IPS DF 19.7 (cell line): ENCODE measurements at regions not wholly inside any gene's neighbourhood (a gene's known extent, or its start where the extent isn't known, plus 50 kb on each side); places are given as distances from the start of the nearest gene placed in this dataset.

ENCODE experiments used
- DNase-seq: peaks from one replicate; pipeline ENCODE4 v3.0.0-alpha.2; 2013; ENCODE audit warnings: low read depth, low spot score

DNA sequence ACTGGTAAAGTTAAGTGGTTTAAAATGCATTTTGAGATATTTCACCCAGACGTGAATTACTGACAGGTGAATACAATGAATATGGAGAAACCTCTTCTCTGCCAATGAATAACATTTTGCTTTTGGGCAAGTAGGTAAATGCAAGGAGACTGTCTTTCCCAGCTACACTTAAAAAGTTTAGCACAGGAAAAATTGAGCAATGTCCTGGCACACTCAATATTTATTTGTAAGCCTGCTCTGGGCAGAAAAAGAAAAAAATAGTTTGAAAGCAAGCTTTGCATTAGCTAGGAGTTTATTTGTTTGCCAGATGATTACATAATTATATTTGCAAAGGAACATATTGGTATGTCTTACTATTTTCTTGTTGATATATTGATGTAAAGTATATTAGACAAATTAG is 624.2 kb downstream of the ACTR3B start:
- DNase-seq: no peak

DNA sequence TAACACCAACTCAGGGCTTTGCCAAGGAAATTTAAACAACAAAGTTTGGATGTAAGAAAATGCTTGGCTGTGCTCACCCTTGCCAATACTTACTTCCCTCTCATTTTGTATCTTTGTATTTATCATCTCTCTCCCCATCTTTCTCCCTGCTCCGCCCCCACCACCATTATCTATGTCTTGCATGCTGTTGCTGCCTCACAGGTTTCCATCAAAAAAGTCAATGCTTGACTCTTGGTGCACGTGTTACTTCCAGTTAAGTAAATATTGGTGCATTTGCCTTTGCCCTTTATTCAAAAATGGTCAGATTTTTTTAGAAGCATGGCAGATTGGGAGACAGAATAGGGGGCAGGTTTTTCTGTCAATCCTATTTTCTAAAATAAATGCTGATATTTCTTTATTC is 626.0 kb downstream of the ACTR3B start:
- no peak for DNase-seq

DNA sequence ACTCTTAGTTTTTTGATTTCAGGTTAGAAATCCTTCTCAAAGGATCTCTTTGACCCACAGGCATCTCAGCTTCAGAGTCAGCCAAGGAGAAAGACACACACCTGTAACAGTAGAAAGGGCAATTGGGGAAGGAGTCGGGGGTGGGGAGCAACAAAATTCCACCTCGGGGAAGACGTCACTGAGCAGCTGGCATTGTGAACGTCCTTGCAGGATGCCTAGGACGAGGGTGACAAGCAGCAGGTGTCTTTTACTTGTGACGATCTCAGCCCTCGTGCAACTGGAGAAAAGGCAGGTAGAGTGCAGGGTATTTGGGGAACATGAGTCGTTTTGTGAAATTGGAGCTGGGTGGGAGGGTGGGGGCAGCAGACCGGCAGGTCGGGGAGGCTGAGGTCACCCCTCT is 627.0 kb downstream of the ACTR3B start:
- DNase-seq: no peak

DNA sequence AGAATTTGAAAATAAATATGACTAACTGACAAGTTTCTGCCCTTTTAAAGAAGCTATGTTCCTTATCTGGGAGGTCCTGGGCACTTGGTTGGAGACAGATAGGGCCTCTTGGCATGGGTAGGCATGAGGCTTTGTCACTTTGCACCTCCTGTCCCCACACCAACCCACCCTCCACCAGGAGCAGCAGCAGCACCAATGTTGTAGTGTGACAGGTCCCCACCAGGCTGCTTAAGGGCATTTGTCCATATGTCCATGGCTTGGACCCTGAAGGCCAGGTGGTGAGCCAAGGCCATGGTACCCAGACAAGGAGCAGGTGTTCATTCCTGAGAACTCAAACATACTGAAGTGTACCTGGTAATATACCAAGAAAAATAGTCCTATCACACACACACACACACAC is 629.1 kb downstream of the ACTR3B start:
- DNase-seq: no peak

DNA sequence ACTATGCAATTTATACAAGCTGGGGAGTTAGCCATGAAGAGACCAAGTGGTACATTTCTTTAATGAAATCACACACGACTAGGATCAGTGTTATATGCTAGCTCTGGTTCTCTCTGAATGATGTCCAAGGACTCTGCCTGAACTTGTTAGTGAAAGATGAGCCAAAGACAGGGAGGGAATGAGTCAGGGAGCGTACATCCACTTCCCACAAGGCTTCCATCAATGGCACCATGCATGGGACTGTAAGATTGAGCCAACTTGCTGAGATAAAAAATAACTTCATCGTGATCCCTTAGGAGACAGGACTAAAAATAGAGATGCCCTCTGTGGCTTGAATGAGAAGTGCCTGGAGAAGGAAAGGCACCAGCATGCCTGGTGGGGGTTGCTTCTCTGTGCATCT is 629.7 kb downstream of the ACTR3B start:
- DNase-seq: no peak

DNA sequence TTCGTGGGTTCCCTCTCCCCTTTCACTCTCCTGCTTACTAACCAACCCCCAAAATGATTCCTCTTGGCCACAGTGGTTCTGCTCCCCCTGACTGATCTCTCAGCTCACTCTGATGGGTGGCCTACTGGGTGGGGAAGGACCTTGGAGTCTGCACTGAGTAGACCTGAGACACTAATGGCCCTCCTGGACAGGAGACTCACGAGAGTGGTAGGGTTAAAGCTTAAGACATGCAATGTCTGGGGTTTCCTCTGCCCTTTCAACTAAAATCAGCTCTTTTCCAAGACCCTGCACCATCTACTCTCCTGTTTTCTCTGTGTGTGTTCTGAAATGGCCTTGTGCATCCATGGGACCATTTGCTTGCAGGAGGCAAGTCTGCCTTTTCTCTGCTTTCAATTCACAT is 631.4 kb downstream of the ACTR3B start:
- DNase-seq: no peak

DNA sequence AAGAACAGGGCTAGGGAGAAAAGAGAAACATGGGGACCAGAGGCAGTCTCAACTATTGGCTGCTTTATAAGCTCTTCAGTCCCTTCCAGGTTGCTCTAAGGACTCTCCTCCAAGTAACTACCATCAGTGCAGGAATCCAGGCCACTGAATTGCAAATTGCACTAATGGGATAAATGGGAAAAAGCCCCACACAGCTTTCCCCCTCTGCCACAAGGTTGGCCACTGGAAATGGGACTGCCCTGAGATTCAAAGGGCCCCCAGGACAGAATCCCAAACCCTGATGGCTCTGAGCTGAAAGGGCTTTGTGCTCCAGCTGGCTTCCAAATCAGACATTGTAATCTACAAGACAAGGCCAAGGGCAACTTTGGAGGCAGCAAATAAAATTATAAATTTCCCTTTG is 633.2 kb downstream of the ACTR3B start:
- no peak for DNase-seq

DNA sequence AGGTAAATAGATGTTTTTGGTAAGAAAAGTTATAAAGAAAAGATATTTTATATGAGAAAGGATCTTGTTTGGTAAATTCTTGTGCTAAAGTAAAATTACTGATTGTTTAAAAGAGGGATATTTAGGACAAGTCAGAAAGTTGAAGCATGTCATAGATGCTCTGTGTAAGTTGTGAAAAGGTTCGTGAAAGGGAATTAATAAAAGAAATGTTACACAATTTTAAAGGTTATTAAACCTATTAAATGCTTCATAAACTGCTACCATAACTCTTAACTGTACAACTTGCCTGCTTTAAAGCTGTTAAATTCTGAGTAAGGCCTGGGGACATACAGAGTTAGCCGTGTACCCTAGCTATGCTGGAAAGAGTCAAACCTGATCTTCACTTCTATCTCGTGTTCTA is 634.1 kb downstream of the ACTR3B start:
- DNase-seq: no peak

DNA sequence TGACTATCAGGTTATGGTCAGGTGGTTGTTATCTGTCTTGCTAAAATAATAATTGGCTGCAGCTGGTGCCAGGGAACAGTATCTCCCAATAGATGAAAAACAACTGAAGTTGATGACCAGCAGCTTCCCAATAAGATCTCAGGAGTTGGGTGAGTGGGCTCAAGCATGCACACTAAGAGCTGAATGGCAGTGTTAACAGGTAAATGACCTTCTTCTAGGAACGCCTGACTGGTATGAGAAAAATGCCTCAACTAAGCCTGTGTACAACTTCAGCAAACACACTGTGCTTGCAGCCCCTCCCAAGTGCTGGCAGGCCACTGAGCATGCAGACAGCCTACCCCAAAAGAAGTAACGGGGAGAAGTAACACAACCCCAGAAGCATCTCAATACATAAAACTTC is 636.9 kb downstream of the ACTR3B start:
- no peak for DNase-seq

DNA sequence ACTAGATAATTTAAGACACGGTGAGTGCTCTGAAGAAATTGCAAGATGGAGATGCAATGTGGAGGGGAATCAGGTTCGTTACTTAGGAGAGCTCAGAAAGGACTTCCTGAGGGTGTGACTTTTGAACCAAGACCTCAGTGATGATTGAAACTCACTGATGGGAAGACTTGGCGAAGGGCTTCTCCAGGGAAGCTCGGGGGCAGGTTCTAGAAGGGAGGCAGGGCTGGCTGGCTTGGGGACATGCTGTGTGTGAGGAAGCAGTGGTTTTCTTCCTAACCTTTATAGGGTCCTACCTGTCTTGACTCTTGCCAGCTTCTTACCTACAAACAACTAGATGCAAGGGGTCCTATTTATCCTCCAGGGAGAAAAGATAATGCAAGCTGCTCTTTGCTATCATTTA is 637.9 kb downstream of the ACTR3B start:
- no peak for DNase-seq

DNA sequence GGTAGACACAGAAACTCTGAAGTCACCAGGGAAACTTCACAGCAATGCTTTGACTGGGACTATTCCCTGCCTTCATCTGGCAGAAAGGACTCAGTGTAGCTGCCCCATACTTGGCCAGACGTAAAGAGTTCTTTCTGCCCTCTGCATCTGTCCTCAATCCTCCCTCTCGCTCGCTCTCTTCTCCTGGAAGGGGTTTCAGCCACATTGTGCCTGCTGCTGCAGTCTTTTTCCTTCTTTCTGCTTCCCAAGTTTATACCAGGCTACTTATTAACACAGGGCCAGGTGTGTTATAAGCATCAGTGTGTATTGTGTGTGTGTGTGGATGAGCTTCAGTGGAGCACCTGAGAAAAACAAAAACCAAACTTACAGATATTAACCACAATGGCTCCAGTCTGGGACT is 638.4 kb downstream of the ACTR3B start:
- DNase-seq: no peak

DNA sequence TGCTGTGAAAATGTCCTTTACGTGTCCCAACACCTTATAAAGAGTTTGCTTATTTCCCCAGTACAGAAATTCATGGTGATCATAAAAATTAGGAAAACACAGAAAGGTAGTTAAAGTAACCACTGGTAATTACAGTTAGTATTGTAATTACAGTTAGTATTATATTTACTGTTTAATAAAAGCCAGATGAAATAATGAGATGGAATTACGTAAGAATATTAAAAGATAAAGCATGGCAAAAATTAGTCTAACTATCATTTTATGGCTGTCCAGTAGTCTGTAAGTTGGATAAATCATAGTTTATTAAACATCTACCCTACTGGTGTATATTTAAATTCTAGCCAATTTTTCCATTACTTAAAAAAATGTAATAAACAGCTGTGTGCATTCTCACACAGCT is 638.8 kb downstream of the ACTR3B start:
- no peak for DNase-seq

DNA sequence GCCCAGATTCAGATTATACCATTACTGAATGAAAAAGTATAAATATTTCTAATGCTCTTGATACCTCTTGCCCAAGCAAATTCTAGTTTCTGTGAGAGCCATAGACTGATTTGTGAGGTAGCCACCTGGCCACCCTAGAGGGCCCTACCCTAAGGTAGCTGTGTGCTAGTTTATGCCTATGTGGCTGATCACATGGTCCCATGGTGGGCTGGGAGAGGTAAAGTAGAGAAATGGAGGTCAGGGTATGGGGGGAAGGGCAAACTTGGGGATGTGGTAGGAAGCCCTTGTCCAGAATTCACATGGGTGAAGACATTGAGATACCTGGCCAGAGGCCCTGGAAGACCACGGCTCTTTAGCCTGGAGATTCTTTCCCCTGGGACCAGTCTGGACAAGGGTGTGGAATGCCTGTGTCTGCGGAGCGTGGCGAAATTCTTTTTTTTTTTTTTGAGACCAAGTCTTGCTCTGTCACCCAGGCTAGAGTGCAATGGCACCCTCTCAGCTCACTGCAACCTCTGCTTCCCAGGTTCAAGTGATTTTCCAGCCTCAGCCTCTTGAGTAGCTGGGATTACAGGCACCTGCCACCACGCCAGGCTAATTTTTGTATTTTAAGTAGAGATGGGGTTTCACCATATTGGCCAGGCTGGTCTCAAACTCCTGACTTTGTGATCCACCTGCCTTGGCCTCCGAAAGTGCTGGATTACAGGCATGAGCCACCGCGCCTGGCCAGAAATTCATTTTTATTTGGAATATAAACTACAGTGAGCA is 639.4 kb downstream of the ACTR3B start:
- DNase-seq: no peak

DNA sequence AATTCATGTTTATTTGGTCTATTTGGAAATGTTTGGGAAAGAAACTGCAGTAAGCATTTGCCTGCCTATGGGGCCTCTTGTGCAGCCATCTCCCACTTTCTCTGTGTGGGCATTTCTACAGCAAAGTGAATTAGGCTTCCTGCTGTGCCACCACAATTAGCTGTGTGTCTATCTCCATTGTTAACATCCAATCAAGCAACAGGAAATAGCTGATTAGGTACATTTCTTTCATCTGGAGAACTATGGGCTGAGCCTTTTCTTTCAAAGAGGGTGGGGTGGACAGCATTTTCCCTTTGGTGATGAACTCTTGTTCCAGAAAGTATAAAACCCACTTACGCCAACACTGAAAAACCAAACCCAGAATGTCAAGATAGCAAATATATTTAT is 640.0 kb downstream of the ACTR3B start:
- no peak for DNase-seq

DNA sequence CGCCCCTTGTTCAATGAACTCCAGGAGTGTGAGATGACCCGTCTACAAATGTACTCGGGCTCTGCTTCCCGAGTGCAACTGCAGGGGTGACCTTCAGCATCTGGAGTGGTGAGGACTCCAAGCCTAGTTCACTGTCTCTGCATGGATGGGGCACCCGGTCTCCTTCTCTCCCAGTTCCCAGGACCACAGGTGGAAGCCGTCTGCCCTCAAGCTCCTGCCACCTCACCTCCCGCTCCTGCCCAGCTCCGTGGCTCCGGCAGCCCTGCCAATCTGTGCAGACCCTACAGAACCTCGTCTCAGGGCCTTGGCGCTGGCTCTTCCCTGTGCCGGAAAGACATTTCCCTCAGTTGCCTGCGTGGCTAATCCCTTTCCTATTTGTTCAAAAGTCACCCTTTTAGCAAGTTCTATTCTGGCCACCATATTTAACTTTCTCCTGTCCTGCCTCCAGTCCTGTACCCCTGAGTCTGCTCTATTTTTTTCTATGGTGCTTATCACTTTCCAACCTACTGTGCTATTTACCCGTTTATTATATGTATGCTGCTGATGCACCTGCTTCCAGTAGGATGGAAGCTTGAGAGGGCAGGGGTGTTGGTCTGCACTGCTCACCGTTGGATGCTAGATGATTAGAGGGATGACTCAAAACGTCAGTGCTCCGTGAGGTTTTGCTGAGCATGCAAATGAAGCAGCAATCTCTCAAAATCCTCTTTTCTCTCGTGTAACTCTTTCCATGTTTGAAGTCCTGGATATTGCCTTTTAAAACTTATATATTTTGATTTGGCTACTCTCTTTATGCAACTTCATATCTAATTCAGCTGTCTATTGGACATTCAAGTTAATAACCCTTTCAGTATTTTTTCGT is 641.4 kb downstream of the ACTR3B start:
- no peak for DNase-seq

DNA sequence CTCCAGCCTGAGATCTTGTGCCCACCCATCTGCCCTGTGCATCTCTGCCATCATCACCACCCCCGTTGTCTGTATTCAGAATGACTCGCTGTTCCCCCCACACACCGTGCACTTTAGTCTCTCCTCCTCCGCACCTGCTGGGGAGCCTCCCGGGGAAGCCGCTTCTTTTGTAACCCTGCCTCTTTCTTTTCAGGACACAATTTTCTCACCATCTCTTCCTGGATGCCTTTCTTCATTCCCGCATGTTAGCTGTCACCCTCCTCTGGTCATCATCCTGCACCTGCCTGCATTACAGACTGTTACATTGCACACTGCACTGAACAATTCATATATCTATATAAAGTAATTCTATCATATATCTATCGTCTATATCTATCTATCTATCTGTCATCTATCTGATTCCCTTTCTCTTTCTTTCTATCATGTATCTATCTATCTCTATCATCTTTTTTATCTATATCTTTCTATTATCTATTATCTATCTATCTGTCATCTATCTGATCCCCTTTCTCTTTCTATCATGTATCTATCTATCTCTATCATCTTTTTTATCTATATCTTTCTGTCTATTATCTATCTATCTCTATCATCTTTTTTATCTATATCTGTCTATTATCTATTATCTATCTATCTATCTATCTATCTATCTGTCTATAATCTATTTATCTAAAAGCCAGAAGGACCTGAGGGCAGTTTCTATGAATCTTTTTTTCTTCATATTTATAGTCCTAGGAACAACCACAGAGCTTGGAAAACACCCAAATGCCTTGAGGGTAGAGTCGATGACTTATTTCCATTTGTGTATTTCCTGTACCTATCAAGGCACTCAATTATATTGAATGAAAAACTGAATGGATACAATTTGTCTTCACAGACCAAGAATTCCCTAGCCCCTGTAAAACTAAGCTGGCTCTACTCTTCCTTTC is 642.5 kb downstream of the ACTR3B start:
- no peak for DNase-seq

DNA sequence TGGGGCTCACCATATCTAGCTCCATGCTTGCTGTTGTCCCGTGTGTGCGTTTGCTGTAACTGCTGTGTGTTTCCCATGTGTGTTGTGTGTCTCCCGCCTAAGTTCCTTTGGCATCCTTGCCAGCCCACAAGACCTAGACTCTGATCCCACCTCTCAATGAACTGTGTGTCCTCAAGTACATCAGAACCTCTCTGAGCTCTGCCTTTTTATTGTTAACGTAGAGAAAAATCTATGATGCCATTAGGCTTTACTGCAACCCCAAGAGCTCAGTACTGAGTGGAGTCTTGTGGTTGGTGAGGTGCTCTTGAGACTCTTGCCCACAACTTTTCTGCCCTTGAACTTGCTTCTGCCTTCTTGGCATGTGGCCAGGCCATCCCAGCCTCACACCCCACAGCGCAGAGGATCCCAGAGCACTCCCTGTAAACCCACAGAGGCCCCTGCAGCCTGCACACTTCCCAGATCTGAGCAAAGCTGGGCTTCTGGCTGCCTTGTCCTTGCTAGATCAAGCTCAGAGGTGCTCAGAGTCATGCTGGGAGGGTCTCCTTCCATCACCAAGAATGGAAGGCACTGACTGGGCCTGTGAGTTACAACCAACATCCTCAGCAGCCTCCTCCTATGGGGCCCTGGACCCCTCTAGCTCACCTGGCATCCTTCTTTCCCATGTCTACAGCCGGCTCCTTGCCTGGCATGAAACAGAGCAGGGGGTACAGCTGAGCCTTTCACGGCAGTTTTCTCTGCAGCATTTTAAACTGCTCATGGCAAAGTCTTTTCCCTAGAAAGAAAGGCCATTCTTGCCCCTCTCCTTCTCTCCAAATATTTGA is 643.4 kb downstream of the ACTR3B start:
- DNase-seq: no peak

DNA sequence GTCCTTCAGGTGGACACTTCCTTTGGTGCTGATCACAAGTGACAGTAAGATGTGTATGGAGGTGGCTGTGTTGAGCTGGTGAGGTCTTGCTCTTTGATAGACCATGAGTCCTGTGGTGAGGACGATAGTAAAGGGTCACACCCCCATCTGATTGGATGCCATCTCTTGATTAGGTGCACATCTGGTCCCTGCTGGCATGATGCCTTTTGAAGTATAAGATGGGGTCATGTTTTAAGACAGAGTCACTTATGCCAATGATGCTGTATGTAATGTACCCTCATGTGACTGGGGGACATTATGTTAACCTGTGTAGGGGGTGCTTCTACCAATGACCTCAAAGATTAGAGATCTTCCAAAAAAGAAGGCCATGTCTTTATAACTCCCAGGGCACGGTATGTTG is 644.6 kb downstream of the ACTR3B start:
- no peak for DNase-seq

DNA sequence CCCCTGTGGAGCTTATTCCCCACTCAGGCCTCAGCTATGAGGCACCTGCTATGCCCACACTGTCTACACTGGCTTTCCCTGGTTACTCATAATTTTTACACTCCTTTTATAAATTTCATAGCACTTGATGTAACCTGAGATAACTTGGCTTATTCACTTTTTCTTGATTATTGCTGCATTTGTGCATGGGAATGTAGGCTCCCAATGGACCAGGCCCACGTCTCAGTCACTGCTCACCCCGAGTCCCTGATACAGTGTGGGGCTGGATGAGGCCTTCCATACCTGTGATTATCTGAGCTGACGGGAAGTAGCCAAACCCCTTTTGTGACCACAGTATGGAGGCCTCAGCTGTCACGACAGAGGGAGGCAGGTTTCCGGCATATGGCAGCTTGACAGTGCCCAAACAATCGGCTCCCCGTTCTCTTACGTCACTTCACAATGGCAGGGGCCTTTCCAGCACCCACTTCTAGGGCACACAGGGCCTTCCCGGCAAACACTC is 645.3 kb downstream of the ACTR3B start:
- DNase-seq: no peak

DNA sequence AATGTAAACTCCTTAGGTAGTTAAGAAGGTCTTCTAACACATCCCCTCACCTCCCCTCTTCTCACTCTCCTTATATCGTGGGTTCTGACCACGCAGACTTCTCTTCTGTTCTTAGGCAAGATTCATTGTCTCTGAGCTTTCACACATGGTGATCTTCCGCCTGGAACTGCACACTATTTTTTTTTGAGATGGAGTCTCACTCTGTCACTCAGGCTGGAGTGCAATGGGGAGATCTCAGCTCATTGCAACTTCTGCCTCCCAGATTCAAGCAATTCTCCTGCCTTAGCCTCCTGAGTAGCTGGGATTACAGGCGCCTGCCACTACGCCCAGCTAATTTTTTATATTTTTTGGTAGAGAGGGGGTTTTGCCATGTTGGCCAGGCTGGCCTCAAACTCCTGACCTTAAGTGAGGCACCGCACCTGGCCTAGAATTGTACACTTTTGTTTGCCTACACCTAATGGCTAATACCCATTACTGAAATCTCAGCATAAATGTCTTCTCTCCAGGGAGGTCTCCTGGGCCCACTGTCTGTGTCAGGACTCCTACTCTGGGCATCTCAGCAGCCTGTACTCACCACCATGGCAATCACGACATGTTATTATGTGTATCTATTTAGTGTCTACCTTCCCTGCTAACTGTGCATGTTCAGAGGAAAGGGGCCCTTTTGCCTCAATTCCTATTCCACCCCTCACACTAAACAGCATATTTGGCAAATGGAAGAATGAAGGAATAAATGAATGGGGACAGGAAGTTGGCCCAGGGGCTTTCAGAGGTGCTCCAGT is 646.3 kb upstream of the DPP6 start:
- no peak for DNase-seq
